IMR-90 (cell line): ENCODE measurements at regions not wholly inside any gene's neighbourhood (a gene's known extent, or its start where the extent isn't known, plus 50 kb on each side); places are given as distances from the start of the nearest gene placed in this dataset.

Experiments used
- ATAC-seq: fragments of 200-7000 bp; cut with Tn5 transposase; 2 replicates; pipeline ENCODE4 v1.9.1; 2020; ENCODE audit warnings: low read depth, mild to moderate bottlenecking, moderate library complexity
- BruUV-seq: library from RNA; stranded (reverse); fragments of 400-500 nt; replicated peaks from 2 replicates; lab custom pipeline; 2021; lab: Mats Ljungman, UMichigan
- CTCF ChIA-PET: fragments of 300-600 bp; formaldehyde crosslinking; extraction: SDS; loops from one replicate; lab custom pipeline; 2021; ENCODE audit warnings: antibody characterized with exemption; lab: Yijun Ruan, JAX
- POLR2A ChIA-PET: fragments of 300-600 bp; sonication (Branson Sonifier 250); formaldehyde crosslinking; loops from one replicate; lab custom pipeline; 2022; ENCODE audit warnings: antibody characterized with exemption; ENCODE audit not compliant: unreplicated experiment; lab: Charles Lee
- DNase-seq: peaks from one replicate; pipeline ENCODE4 v3.0.0; 2013
- H2AFZ ChIP-seq: replicated peaks from 2 replicates; pipeline ENCODE3; 2013; ENCODE audit warnings: low read length, mild to moderate bottlenecking; ENCODE audit not compliant: poor library complexity
- H2AK5ac ChIP-seq: 2 replicates; pipeline ENCODE4 v1.6.1; 2013; ENCODE audit warnings: low read depth, low read length, inconsistent platforms
- H2AK9ac ChIP-seq: replicated peaks from 2 replicates; pipeline ENCODE3; 2013; ENCODE audit warnings: mild to moderate bottlenecking, low read depth, low read length, moderate library complexity; ENCODE audit not compliant: poor library complexity
- H2BK120ac ChIP-seq: 2 replicates; pipeline ENCODE4 v1.6.1; 2013; ENCODE audit warnings: low read depth, low read length, inconsistent platforms
- H2BK15ac ChIP-seq: 3 replicates; pipeline ENCODE4 v1.6.1; 2013; ENCODE audit warnings: low read depth, low read length, inconsistent platforms
- H2BK20ac ChIP-seq: 2 replicates; pipeline ENCODE4 v1.6.1; 2013; ENCODE audit warnings: low read depth, mild to moderate bottlenecking, inconsistent platforms, low read length, moderate library complexity
- H2BK5ac ChIP-seq: 2 replicates; pipeline ENCODE4 v1.6.1; 2013; ENCODE audit warnings: mild to moderate bottlenecking, low read depth, low read length, inconsistent platforms; ENCODE audit not compliant: poor library complexity, severe bottlenecking
- H3K14ac ChIP-seq: replicated peaks from 2 replicates; pipeline ENCODE4 v1.6.1; 2013; ENCODE audit warnings: low read depth, low read length, inconsistent platforms
- H3K18ac ChIP-seq: 2 replicates; pipeline ENCODE4 v1.6.1; 2013; ENCODE audit warnings: low read depth, low read length, control low read depth
- H3K23ac ChIP-seq: 2 replicates; pipeline ENCODE4 v1.6.1; 2013; ENCODE audit warnings: low read depth, low read length, inconsistent platforms
- H3K27ac ChIP-seq: 2 replicates; pipeline ENCODE4 v1.5.1; 2013; ENCODE audit warnings: mild to moderate bottlenecking, control low read depth, low read length; ENCODE audit not compliant: insufficient read depth
- H3K27me3 ChIP-seq: 2 replicates; pipeline ENCODE4 v1.6.1; 2013; ENCODE audit warnings: low read length; ENCODE audit not compliant: control insufficient read depth, insufficient read depth
- H3K36me3 ChIP-seq: 2 replicates; pipeline ENCODE4 v1.6.1; 2013; ENCODE audit warnings: low read length, mixed read lengths; ENCODE audit not compliant: control insufficient read depth, insufficient read depth
- H3K4ac ChIP-seq: 2 replicates; pipeline ENCODE4 v1.6.1; 2013; ENCODE audit warnings: low read depth, low read length, inconsistent platforms
- H3K4me1 ChIP-seq: 2 replicates; pipeline ENCODE4 v1.6.1; 2013; ENCODE audit warnings: low read length, mixed read lengths; ENCODE audit not compliant: control insufficient read depth, insufficient read depth
- H3K4me2 ChIP-seq: 2 replicates; pipeline ENCODE4 v1.6.1; 2013; ENCODE audit warnings: low read depth, mild to moderate bottlenecking, control low read depth, low read length, moderate library complexity
- H3K4me3 ChIP-seq: 2 replicates; pipeline ENCODE4 v1.5.1; 2013; ENCODE audit warnings: low read depth, mild to moderate bottlenecking, control low read depth, low read length, moderate library complexity; ENCODE audit not compliant: insufficient read depth
- H3K56ac ChIP-seq: 2 replicates; pipeline ENCODE4 v1.6.1; 2013; ENCODE audit warnings: low read length, inconsistent platforms; ENCODE audit not compliant: insufficient read depth; ENCODE audit errors: extremely low read depth
- H3K79me1 ChIP-seq, 2 experiments: 2 replicates each; pipeline ENCODE4 v1.6.1; 2013; ENCODE audit warnings: low read length in 2 of 2, inconsistent platforms in 1 of 2, low read depth in 1 of 2
- H3K9ac ChIP-seq: 2 replicates; pipeline ENCODE4 v1.6.1; 2013; ENCODE audit warnings: low read depth, low read length, control low read depth
- H3K9me1 ChIP-seq: 2 replicates; pipeline ENCODE4 v1.6.1; 2013; ENCODE audit warnings: low read length, inconsistent platforms; ENCODE audit not compliant: insufficient read depth
- H3K9me3 ChIP-seq: 2 replicates; pipeline ENCODE4 v1.6.1; 2013; ENCODE audit warnings: low read length; ENCODE audit not compliant: control insufficient read depth, insufficient read depth
- H4K20me1 ChIP-seq: 2 replicates; pipeline ENCODE4 v1.6.1; 2013; ENCODE audit warnings: low read length, inconsistent platforms; ENCODE audit not compliant: insufficient read depth
- H4K5ac ChIP-seq: 2 replicates; pipeline ENCODE4 v1.6.1; 2013; ENCODE audit warnings: mild to moderate bottlenecking, low read depth, low read length, control low read depth
- H4K8ac ChIP-seq, 2 experiments: 2 replicates each; pipeline ENCODE4 v1.6.1; 2013; ENCODE audit warnings: low read depth in 2 of 2, low read length in 2 of 2, control low read depth in 1 of 2, inconsistent platforms in 1 of 2
- H4K91ac ChIP-seq: 2 replicates; pipeline ENCODE4 v1.6.1; 2013; ENCODE audit warnings: low read depth, low read length, inconsistent platforms; ENCODE audit not compliant: insufficient read depth
- BHLHE40 ChIP-seq: fragments of 150-350 bp; IDR thresholded peaks from 2 replicates; pipeline ENCODE4 v1.6.1; 2016; ENCODE audit warnings: mild to moderate bottlenecking, low read depth, low read length
- CEBPB ChIP-seq: IDR thresholded peaks from 2 replicates; pipeline ENCODE4 v1.6.1; 2012; ENCODE audit warnings: low read depth, low read length, improper control_type of control experiment
- CHD1 ChIP-seq: IDR thresholded peaks from 2 replicates; pipeline ENCODE4 v1.6.1; 2012; ENCODE audit warnings: low read depth, low read length, improper control_type of control experiment
- ELK1 ChIP-seq: fragments of 150-350 bp; IDR thresholded peaks from 2 replicates; pipeline ENCODE4 v1.6.1; 2016; ENCODE audit warnings: low read depth, mild to moderate bottlenecking, low read length, moderate library complexity, borderline replicate concordance
- FOS ChIP-seq: fragments of 150-350 bp; IDR thresholded peaks from 2 replicates; pipeline ENCODE4 v1.6.1; 2016; ENCODE audit warnings: low read depth, low read length
- MAFK ChIP-seq: IDR thresholded peaks from 2 replicates; pipeline ENCODE4 v1.6.1; 2012; ENCODE audit warnings: low read depth, low read length, improper control_type of control experiment
- MAZ ChIP-seq: IDR thresholded peaks from 2 replicates; pipeline ENCODE4 v1.6.1; 2012; ENCODE audit warnings: low read depth, mild to moderate bottlenecking, low read length, improper control_type of control experiment, moderate library complexity, borderline replicate concordance
- MXI1 ChIP-seq: IDR thresholded peaks from 2 replicates; pipeline ENCODE4 v1.6.1; 2012; ENCODE audit warnings: low read depth, mild to moderate bottlenecking, low read length, moderate library complexity, borderline replicate concordance
- NFE2L2 ChIP-seq: fragments of 150-350 bp; IDR thresholded peaks from 2 replicates; pipeline ENCODE4 v1.6.1; 2016; ENCODE audit warnings: low read depth, mild to moderate bottlenecking, low read length
- POLR2A ChIP-seq: IDR thresholded peaks from 2 replicates; pipeline ENCODE4 v1.6.1; 2012; ENCODE audit warnings: mild to moderate bottlenecking, low read depth, low read length
- RAD21 ChIP-seq: IDR thresholded peaks from 2 replicates; pipeline ENCODE4 v1.6.1; 2012; ENCODE audit warnings: low read length, improper control_type of control experiment
- RCOR1 ChIP-seq: IDR thresholded peaks from 2 replicates; pipeline ENCODE4 v1.6.1; 2012; ENCODE audit warnings: mild to moderate bottlenecking, low read length, improper control_type of control experiment; ENCODE audit not compliant: insufficient replicate concordance
- RFX5 ChIP-seq: IDR thresholded peaks from 2 replicates; pipeline ENCODE4 v1.8.0; 2012; ENCODE audit warnings: low read depth, mild to moderate bottlenecking, low read length, moderate library complexity
- SMC3 ChIP-seq: fragments of 150-350 bp; IDR thresholded peaks from 2 replicates; pipeline ENCODE4 v1.6.1; 2016; ENCODE audit warnings: low read depth, mild to moderate bottlenecking, antibody characterized with exemption, low read length, moderate library complexity
- USF2 ChIP-seq: fragments of 150-350 bp; IDR thresholded peaks from 2 replicates; pipeline ENCODE4 v1.6.1; 2017; ENCODE audit warnings: mild to moderate bottlenecking, antibody characterized with exemption, low read length, low read depth
- whole genome bisulfite sequencing, 2 experiments: methylation state at CpG; one replicate each; pipeline versions ENCODE4 v1.1.5 to v1.1.7; 2013; ENCODE audit warnings: missing lambda C conversion rate in 2 of 2; ENCODE audit not compliant: insufficient read length in 1 of 2; ENCODE audit errors: extremely low coverage in 2 of 2; 5-methylcytosine and 5-hydroxymethylcytosine counted together
- dilution Hi-C: fragments of 300-500 bp; cut with HindIII; formaldehyde crosslinking; loops from one replicate; pipeline ENCODE4 v1.14.3; 2018; ENCODE audit warnings: low sequenced_read_pairs; ENCODE audit not compliant: unreplicated experiment
- in situ Hi-C: fragments of 300-500 bp; cut with MboI; formaldehyde crosslinking; loops from 3 replicates; pipeline ENCODE4 v1.14.3; 2019; ENCODE audit warnings: low sequenced_read_pairs, inconsistent platforms, mixed read lengths
- intact Hi-C: fragments of 100-400 bp; cut with micrococcal nuclease; formaldehyde crosslinking; loops from 2 replicates; pipeline ENCODE4 v1.10.0; 2022
- TF ChIP-seq, protein P1 (sequence below): conservative IDR thresholded peaks from 2 replicates; pipeline ENCODE4 v1.5.1; 2012; ENCODE audit warnings: mild to moderate bottlenecking, low read depth, low read length, improper control_type of control experiment

DNA sequence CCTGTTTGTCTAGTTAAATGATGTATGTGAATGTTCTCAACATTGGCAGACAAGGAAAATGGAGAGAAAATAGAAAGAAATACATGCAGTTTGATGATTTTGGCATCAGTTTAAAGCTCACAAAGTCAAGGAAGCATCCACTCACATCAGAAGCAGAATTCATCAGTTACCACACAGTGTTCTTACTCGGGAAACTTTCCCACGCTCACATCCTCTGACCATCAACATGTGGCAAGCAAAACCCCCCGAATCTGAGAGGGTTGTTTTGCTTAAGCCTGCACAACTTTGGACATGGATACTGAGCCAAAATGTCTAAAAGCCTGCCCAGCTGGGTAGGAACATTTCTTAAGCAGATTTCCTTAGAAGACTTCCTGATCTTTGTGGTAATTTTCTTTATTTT is 407.6 kb downstream of the ANKRD50 start:
- no peak for ATAC-seq
- in situ Hi-C loops = no loop called here
- BruUV-seq = no TSS peak

More for the DNA sequence above, 407.6 kb downstream of the ANKRD50 start:
- Histone ChIP-seq H3K23ac (no peak overlapping the region), H3K4me3 (no peak overlapping the region), H3K18ac (no peak overlapping the region), H3K79me1 (no peaks in the 10 kb centered on the region), H2BK20ac (no peak overlapping the region), H4K8ac (no peak overlapping the region), H2BK15ac (no peak overlapping the region), H2BK5ac (no peak overlapping the region), H4K91ac (no peak overlapping the region), H2AK9ac (no peak overlapping the region), H3K36me3 (no peaks in the 10 kb centered on the region), H3K4ac (no peak overlapping the region), H3K14ac (no peak overlapping the region), H2AFZ (no peak overlapping the region), H3K27ac (no peak overlapping the region), H3K9me3 (no peaks in the 10 kb centered on the region), H4K20me1 (no peaks in the 10 kb centered on the region), H3K4me2 (no peak overlapping the region), H4K5ac (no peak overlapping the region), H3K9ac (no peak overlapping the region), H3K4me1 (no peaks in the 10 kb centered on the region), H3K9me1 (no peaks in the 10 kb centered on the region), H3K27me3 (no peaks in the 10 kb centered on the region; the same call in 1 of the 2 replicates), H3K56ac (no peak overlapping the region), H2AK5ac (no peak overlapping the region), H2BK120ac (no peak overlapping the region)
- dilution Hi-C loops (no loop called here), intact Hi-C loops (no loop called here)
- POLR2A ChIA-PET = interaction anchor here (0.6 kb wide), 1 partner anchor 144 kb away, joined by 3 read pairs; no protein-coding TSS in a partner anchor
- CTCF ChIA-PET = no interaction called here
- TF ChIP-seq MAFK (no peak), BHLHE40 (no peak), MAZ (no peak), RCOR1 (no peak), POLR2A (no peak), RFX5 (no peak), ELK1 (no peak), USF2 (no peak), FOS (no peak), CHD1 (no peak), SMC3 (no peak), CEBPB (no peak), MXI1 (no peak), NFE2L2 (no peak), RAD21 (no peak)
- TF ChIP-seq, protein P1, sequence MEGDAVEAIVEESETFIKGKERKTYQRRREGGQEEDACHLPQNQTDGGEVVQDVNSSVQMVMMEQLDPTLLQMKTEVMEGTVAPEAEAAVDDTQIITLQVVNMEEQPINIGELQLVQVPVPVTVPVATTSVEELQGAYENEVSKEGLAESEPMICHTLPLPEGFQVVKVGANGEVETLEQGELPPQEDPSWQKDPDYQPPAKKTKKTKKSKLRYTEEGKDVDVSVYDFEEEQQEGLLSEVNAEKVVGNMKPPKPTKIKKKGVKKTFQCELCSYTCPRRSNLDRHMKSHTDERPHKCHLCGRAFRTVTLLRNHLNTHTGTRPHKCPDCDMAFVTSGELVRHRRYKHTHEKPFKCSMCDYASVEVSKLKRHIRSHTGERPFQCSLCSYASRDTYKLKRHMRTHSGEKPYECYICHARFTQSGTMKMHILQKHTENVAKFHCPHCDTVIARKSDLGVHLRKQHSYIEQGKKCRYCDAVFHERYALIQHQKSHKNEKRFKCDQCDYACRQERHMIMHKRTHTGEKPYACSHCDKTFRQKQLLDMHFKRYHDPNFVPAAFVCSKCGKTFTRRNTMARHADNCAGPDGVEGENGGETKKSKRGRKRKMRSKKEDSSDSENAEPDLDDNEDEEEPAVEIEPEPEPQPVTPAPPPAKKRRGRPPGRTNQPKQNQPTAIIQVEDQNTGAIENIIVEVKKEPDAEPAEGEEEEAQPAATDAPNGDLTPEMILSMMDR = no peak
- no peak for DNase-seq
- WGBS, 2 experiments = no CpG with 5 or more reads among the region's 3 CpGs
